Suprapubic skin (tissue), 3 donors: ENCODE measurements at regions not wholly inside any gene's neighbourhood (a gene's known extent, or its start where the extent isn't known, plus 50 kb on each side); places are given as distances from the start of the nearest gene placed in this dataset.
"Not testable (repeated sequence)": the region's sequence is repeated elsewhere in the genome, so short reads cannot be mapped to it uniquely, and the experiment has no call there.

Experiments
- CTCF ChIP-seq, 2 donors: fragments of 200-600 bp in 1 of 2; fragments of 450-650 bp in 1 of 2; sonication (generic) in 1 of 2; IDR thresholded peaks; one replicate each; pipeline ENCODE4 v1.5.1; 2016 to 2019; ENCODE audit warnings: antibody characterized with exemption in 2 of 2, mild to moderate bottlenecking in 1 of 2, moderate library complexity in 1 of 2
- POLR2A ChIP-seq, 2 donors: fragments of 450-650 bp; IDR thresholded peaks; one replicate each; pipeline ENCODE4 v1.6.1; 2017; ENCODE audit warnings: antibody characterized with exemption in 2 of 2, mild to moderate bottlenecking in 2 of 2, moderate library complexity in 2 of 2

GRCh38 chr7:74008-74540 lies 118.3 kb upstream of the FAM20C start:
- TF ChIP-seq POLR2A, CTCF (IDR thresholded peaks at IDR 0.05): not testable (repeated sequence)
